Brain microvascular endothelial cell (primary cell): ENCODE measurements at regions not wholly inside any gene's neighbourhood (a gene's known extent, or its start where the extent isn't known, plus 50 kb on each side); places are given as distances from the start of the nearest gene placed in this dataset.
"Not testable (repeated sequence)": the region's sequence is repeated elsewhere in the genome, so short reads cannot be mapped to it uniquely, and the experiment has no call there.

Experiments
- DNase-seq: peaks from one replicate; pipeline ENCODE4 v3.0.0-alpha.2; 2020
- H3K27ac ChIP-seq: fragments of 250-450 bp; sonication (Bioruptor Pico); 2 replicates; pipeline ENCODE4 v1.5.1; 2020; ENCODE audit warnings: mild to moderate bottlenecking, moderate library complexity
- H3K27me3 ChIP-seq: fragments of 250-450 bp; sonication (Bioruptor Pico); replicated peaks from 2 replicates; pipeline ENCODE4 v1.5.1; 2020; ENCODE audit warnings: mild to moderate bottlenecking
- H3K36me3 ChIP-seq: fragments of 250-450 bp; sonication (Bioruptor Pico); replicated peaks from 2 replicates; pipeline ENCODE4 v1.5.1; 2020; ENCODE audit warnings: mild to moderate bottlenecking
- H3K4me3 ChIP-seq: 2 replicates; pipeline ENCODE4 v1.5.1; 2011; ENCODE audit warnings: low read depth, mild to moderate bottlenecking, control low read depth, low read length, moderate library complexity
- CTCF ChIP-seq: IDR thresholded peaks from 2 replicates; pipeline ENCODE4 v1.5.1; 2011; ENCODE audit warnings: low read depth, mild to moderate bottlenecking, moderate library complexity, low read length, control low read depth, inconsistent platforms; ENCODE audit errors: missing control alignments
- in situ Hi-C: cut with HindIII; loops from 2 replicates; pipeline ENCODE4 v1.10.0; 2017; ENCODE audit warnings: low sequenced_read_pairs, low pct_ligation_motif_present

DNA sequence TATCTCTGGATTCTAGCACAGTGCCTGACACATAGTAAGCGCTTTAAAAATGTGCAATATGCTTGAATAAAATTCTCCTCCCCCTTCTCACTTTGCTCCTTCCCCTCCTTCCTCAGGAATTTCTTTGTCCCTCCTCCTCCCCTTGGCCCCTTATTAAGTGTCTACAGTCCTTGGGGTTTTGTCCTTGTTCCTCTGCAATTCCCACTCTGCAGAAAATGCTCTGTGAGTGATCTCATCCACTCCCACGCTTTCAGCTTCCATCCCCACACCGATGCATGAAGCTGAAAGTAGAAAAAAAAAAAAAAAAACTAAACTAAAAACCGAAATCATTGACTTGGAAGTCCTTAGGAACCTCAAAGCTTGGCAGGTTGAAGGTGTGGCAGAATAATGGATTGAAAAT, 273.6 kb downstream of the RRAGC start:
- H3K36me3 ChIP-seq, result no peaks in the 10 kb centered on the region
- H3K27ac ChIP-seq, result no peak overlapping the region
- TF ChIP-seq CTCF, result no peak
- H3K27me3 ChIP-seq, result no peaks in the 10 kb centered on the region
- no peak for DNase-seq
- in situ Hi-C loops, result no loop called here
- no peak overlapping the region for H3K4me3 ChIP-seq

- DNase-seq, result no peak
- no peaks in the 10 kb centered on the region for H3K36me3 ChIP-seq
- H3K27ac ChIP-seq, result no peak overlapping the region
- H3K4me3 ChIP-seq, result no peak overlapping the region
- in situ Hi-C loops, result no loop called here
- no peaks in the 10 kb centered on the region for H3K27me3 ChIP-seq
- TF ChIP-seq CTCF, result no peak
Measured at GRCh38 chr1:38585460-38585859, 274.1 kb downstream of the RRAGC start.

- Histone ChIP-seq H3K27ac (no peak overlapping the region), H3K36me3 (no peaks in the 10 kb centered on the region), H3K27me3 (peaks cover under 1% of the 10 kb centered on the region), H3K4me3 (no peak overlapping the region)
- no peak for TF ChIP-seq CTCF
- DNase-seq, result no peak
- in situ Hi-C loops, result no loop called here
Measured at GRCh38 chr1:38584448-38585355, 274.9 kb downstream of the RRAGC start.

- DNase-seq, H3K4me3 ChIP-seq, H3K36me3 ChIP-seq, in situ Hi-C loops, H3K27ac ChIP-seq: not testable (repeated sequence)
- peaks cover 15% of the 10 kb centered on the region for H3K27me3 ChIP-seq
Measured at GRCh38 chr1:38583287-38583686, 276.3 kb downstream of the RRAGC start.

- TF ChIP-seq CTCF, result no peak
- H3K36me3 ChIP-seq, result no peaks in the 10 kb centered on the region
- DNase-seq, result no peak
- no peak overlapping the region for H3K4me3 ChIP-seq
- in situ Hi-C loops, result no loop called here
- peaks cover 27% of the 10 kb centered on the region for H3K27me3 ChIP-seq
- H3K27ac ChIP-seq, result no peak overlapping the region
Measured at GRCh38 chr1:38581396-38581795, 278.2 kb downstream of the RRAGC start.

GRCh38 chr1:38580594-38580993, 279.0 kb downstream of the RRAGC start:
- in situ Hi-C loops, result no loop called here
- H3K4me3 ChIP-seq, result no peak overlapping the region
- H3K27me3 ChIP-seq, result peaks cover 27% of the 10 kb centered on the region
- H3K36me3 ChIP-seq, result no peaks in the 10 kb centered on the region
- no peak for DNase-seq
- no peak overlapping the region for H3K27ac ChIP-seq
- TF ChIP-seq CTCF, result no peak
